Neural progenitor cell (in vitro differentiated cells): ENCODE measurements at regions not wholly inside any gene's neighbourhood (a gene's known extent, or its start where the extent isn't known, plus 50 kb on each side); places are given as distances from the start of the nearest gene placed in this dataset.

ENCODE experiments used
- EZH2 ChIP-seq: fragments of 200-600 bp; sonication (generic); IDR thresholded peaks from 2 replicates; pipeline ENCODE4 v1.6.1; 2017; ENCODE audit warnings: antibody characterized with exemption, mild to moderate bottlenecking, moderate library complexity
- EZH2phosphoT487 ChIP-seq: fragments of 200-600 bp; sonication (generic); IDR thresholded peaks from 2 replicates; pipeline ENCODE4 v1.6.1; 2017; ENCODE audit warnings: antibody characterized with exemption
- TF ChIP-seq, protein P1 (sequence below): fragments of 200-600 bp; sonication (generic); IDR thresholded peaks from 2 replicates; pipeline ENCODE4 v1.5.1; 2017; ENCODE audit warnings: antibody characterized with exemption, mild to moderate bottlenecking

DNA sequence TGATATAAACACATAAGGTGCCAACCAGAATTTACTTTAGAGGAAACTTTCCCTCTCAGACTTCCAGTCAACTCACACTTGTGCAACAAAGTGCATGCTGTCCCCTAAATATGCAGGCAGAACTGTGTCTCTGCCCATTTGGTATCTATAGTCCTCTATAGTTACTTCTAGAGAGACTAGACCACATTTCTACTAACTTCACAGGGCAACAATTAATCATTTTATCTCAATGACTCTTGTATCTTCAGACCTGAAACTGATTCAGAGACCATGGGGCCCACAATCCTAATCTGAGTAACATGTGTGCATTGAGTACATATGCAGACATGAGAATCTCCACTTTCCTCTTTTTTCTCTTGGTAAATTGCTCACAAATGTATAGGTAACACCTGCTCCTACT lies 158.1 kb downstream of the ZNF486 start:
- no peak for TF ChIP-seq EZH2
- TF ChIP-seq, protein P1, sequence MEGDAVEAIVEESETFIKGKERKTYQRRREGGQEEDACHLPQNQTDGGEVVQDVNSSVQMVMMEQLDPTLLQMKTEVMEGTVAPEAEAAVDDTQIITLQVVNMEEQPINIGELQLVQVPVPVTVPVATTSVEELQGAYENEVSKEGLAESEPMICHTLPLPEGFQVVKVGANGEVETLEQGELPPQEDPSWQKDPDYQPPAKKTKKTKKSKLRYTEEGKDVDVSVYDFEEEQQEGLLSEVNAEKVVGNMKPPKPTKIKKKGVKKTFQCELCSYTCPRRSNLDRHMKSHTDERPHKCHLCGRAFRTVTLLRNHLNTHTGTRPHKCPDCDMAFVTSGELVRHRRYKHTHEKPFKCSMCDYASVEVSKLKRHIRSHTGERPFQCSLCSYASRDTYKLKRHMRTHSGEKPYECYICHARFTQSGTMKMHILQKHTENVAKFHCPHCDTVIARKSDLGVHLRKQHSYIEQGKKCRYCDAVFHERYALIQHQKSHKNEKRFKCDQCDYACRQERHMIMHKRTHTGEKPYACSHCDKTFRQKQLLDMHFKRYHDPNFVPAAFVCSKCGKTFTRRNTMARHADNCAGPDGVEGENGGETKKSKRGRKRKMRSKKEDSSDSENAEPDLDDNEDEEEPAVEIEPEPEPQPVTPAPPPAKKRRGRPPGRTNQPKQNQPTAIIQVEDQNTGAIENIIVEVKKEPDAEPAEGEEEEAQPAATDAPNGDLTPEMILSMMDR = no peak
- no peak for TF ChIP-seq EZH2phosphoT487
